ENCODE measurements at regions not wholly inside any gene's neighbourhood (a gene's known extent, or its start where the extent isn't known, plus 50 kb on each side); places are given as distances from the start of the nearest gene placed in this dataset.
"Not testable (repeated sequence)": the region's sequence is repeated elsewhere in the genome, so short reads cannot be mapped to it uniquely, and the experiment has no call there.

DNA sequence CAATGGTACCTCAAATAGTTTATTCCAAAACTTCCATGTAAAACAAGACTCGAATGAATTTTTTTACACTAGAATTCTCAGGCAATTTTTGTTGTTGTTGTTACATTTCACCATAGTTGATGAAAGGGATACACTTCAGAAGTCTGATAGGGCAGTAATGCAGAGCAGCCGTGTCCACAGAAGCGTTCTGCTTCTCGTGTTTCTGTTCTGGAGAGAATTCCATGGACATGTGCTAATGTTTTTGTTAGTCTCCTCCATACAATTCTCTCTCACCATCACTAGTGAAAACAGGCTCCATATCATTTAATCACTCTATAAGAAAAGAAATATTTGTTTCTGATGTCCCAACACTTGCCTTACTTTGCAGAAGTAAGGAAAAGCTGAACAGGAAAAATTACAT, 606.1 kb downstream of the SLC16A7 start:
- no peak for DNase-seq

- no peak for DNase-seq
These were observed 609.7 kb downstream of the SLC16A7 start for GRCh38 chr12:60205500-60205899.

DNA sequence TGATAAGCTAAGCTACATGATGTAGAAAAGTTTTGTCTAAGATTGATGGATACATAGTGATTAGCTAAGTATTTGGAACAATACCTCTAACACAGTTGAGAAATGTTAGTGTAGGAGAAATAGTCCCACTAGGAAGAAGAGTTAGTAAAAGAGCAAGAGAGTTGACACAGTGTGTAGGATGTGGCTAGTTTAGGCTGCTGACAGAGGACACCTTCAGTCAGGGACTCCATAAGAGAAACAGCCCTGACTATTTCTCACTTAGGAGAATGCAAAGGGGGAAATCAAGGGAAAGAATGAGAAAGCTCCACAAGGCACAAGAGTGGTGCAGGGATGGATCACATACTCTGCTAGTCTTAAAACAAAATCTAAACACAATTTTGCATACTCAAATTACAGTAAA, 613.7 kb downstream of the SLC16A7 start:
- DNase-seq: no peak

GRCh38 chr12:60209933-60210332, 614.1 kb downstream of the SLC16A7 start:
- no peak for DNase-seq

- DNase-seq: no peak
These were observed 614.9 kb downstream of the SLC16A7 start for GRCh38 chr12:60210756-60211155.

DNA sequence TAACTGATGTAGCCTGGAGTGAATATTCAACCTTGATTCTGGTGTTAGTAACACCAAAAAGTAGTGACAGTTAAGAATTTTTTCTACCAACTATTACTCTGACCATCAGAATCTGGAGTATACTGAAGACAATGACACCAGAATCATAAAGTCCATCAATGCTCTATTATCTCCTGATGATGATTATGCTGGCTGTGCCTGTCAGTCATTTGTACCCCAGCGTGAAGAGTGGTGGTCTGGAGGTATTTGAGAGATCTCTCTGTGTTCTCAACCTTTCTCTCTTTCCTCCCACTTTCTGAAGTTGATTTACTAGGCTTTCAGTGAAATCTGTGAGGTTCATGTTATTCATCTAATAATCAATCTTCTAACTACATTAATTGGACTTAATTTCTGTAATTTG, 615.4 kb downstream of the SLC16A7 start:
- no peak for DNase-seq

GRCh38 chr12:60212159-60213000, 616.6 kb downstream of the SLC16A7 start:
- no peak for DNase-seq

DNA sequence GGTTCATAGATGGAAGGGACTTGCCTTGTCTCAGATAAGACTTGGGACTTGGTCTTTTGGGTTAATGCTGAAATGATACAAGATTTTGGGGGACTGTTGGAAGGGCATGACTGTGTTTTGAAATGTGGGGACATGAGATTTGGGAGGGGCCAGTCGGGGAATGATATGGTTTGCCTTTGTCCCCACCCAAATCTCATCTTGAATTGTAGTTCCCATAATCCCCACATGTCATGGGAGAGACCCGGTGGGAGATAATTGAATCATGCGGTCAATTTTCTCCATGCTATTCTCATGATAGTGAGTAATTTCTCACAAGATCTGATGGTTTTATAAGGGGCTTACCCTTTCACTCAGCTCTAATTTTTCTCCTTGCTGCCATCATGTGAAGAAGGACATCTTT, 617.4 kb downstream of the SLC16A7 start:
- DNase-seq: not testable (repeated sequence)

DNA sequence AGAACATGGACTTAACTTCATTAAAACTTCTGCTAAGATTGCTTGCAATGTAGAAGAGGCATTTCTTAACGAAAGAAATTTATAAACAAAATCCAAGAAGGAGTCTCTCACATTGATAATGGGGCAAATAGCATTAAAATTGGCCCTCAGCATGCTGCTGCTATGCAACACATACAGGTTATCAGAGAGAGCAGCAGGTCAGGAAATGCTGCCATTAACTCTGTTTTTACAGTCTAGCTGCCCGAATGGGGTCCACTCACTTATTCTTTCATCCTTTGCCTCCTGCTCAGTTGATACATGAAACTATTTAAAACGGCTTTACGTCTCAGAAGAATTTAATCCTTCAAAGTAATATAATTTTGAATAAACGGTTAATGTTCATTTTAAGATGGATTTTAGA, 620.4 kb downstream of the SLC16A7 start:
- no peak for DNase-seq

DNA sequence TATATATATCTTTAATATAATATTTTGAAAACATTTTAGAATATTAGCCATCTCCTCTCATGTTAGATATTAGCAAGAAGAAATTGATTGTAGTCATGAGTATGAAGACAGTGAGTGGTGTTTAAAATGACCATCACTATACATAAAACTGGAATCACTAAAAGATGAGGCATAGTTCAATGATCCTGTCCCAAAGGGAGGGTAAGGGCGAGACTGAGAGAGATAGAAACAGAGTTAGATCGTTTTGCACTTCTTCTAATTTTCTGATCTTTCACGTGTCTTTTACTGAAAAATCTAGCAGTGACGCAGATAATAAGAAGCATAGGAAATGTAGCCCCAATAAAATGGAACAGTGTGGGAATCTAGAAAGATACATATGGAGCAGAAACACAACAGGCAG, 627.4 kb downstream of the SLC16A7 start:
- no peak for DNase-seq

- DNase-seq: no peak
These were observed 629.6 kb downstream of the SLC16A7 start for GRCh38 chr12:60225216-60226000.

- no peak for DNase-seq
These were observed 632.1 kb downstream of the SLC16A7 start for GRCh38 chr12:60227916-60228315.

GRCh38 chr12:60230056-60230455, 634.2 kb downstream of the SLC16A7 start:
- DNase-seq: no peak

- no peak for DNase-seq
These were observed 635.5 kb downstream of the SLC16A7 start for GRCh38 chr12:60231303-60231702.

- DNase-seq: no peak
These were observed 636.4 kb downstream of the SLC16A7 start for GRCh38 chr12:60231976-60232907.

GRCh38 chr12:60234611-60235195, 638.9 kb downstream of the SLC16A7 start:
- not testable (repeated sequence) for DNase-seq

- no peak for DNase-seq
These were observed 639.4 kb downstream of the SLC16A7 start for GRCh38 chr12:60235261-60235660.

DNA sequence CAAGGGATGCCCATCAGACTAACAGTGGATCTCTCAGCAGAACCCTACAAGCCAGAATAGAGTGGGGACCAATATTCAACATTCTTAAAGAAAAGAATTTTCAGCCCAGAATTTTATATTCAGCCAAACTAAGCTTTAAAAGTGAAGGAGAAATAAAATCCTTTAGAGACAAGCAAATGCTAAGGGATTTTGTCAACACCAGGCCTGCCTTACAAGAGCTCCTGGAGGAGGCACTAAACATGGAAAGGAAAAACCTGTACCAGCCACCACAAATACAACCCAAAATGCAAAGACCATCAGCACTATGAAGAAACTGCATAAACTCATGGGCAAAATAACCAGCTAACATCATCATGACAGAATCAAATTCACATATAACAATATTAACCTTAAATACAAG, 640.6 kb downstream of the SLC16A7 start:
- not testable (repeated sequence) for DNase-seq

- DNase-seq: no peak
These were observed 645.1 kb downstream of the SLC16A7 start for GRCh38 chr12:60240891-60241290.

GRCh38 chr12:60251091-60251490, 655.3 kb downstream of the SLC16A7 start:
- no peak for DNase-seq

GRCh38 chr12:60252359-60253096, 656.7 kb downstream of the SLC16A7 start:
- DNase-seq: no peak

DNA sequence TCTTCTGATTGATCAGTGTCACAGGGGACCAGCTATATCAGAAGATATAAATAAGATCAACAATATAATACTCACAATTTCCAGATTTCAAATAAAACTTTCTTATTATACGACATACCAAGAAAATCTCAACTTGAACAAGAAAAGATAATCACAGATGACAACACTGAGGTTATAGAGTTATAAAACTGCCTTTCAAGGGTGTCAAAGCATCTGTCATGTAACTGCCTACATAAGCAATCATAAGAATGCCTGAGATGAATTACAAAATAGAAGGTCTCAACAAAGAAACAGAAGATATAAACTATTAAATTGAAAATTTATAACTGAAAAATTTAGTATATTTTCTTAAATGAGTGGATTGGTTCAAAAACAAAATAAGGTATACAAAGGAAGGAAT, 659.2 kb downstream of the SLC16A7 start:
- DNase-seq: no peak
